ENCODE measurements at regions not wholly inside any gene's neighbourhood (a gene's known extent, or its start where the extent isn't known, plus 50 kb on each side); places are given as distances from the start of the nearest gene placed in this dataset.

DNA sequence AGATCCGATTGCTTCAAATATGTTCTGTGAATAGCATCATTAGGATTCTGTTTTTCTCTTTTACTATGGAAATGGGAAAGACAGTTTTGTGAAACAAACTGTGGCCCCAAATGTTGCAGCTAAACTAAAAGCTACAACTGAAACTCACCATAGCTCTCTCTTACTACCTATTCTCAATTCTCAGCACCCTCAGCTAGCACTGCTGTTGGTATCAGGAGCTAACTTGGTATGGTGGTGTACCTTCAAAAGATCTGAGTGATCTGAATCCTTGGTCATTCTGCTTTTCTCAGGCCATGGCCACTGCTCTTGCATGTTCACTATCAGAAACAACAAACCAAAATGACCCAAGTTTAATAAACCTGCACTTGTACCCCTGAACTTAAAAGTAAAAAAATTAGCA lies 1208.0 kb downstream of the SORCS1 start:
- no peak overlapping the region for H2BK120ac ChIP-seq (ENCODE audit: low read depth, low read length)
- no peaks in the 10 kb centered on the region for H3K79me1 ChIP-seq (ENCODE audit: low read depth in 1 of 2, low read length in 2 of 2)
- no peak overlapping the region for H3K56ac ChIP-seq (ENCODE audit: extremely low read depth, insufficient read depth, low read length)
- ChIA-PET CTCF (no interaction called here), POLR2A (ENCODE audit: unreplicated experiment) (no interaction called here)
- no peak overlapping the region for H3K18ac ChIP-seq (ENCODE audit: low read depth, low read length)
- intact Hi-C loops (cut with micrococcal nuclease) (no loop called here), dilution Hi-C loops (cut with HindIII; ENCODE audit: low sequenced_read_pairs, unreplicated experiment) (no loop called here), in situ Hi-C loops (cut with MboI; ENCODE audit: low sequenced_read_pairs) (no loop called here)
- H2BK15ac ChIP-seq (ENCODE audit: low read depth, low read length): no peak overlapping the region
- no peak overlapping the region for H2AK5ac ChIP-seq (ENCODE audit: low read depth, low read length)
- no peak for ATAC-seq (ENCODE audit: low read depth)
- no peak overlapping the region for H3K4me2 ChIP-seq (ENCODE audit: low read depth, low read length)
- no peak overlapping the region for H4K91ac ChIP-seq (ENCODE audit: insufficient read depth, low read depth, low read length)
- no peak overlapping the region for H3K4me3 ChIP-seq (ENCODE audit: insufficient read depth, low read depth, low read length)
- H2AK9ac ChIP-seq (replicated peaks; ENCODE audit: low read depth, low read length, poor library complexity): no peak overlapping the region
- TF ChIP-seq, protein P1, sequence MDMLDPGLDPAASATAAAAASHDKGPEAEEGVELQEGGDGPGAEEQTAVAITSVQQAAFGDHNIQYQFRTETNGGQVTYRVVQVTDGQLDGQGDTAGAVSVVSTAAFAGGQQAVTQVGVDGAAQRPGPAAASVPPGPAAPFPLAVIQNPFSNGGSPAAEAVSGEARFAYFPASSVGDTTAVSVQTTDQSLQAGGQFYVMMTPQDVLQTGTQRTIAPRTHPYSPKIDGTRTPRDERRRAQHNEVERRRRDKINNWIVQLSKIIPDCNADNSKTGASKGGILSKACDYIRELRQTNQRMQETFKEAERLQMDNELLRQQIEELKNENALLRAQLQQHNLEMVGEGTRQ (IDR thresholded peaks at IDR 0.05; ENCODE audit: low read depth, low read length): no peak
- no peak overlapping the region for H2BK5ac ChIP-seq (ENCODE audit: low read depth, low read length, poor library complexity, severe bottlenecking)
- H3K27me3 ChIP-seq (ENCODE audit: control insufficient read depth, insufficient read depth, low read length): no peaks in the 10 kb centered on the region
- no TSS peak for BruUV-seq (replicated peaks)
- no peak overlapping the region for H4K5ac ChIP-seq (ENCODE audit: low read depth, low read length)
- H4K20me1 ChIP-seq (ENCODE audit: insufficient read depth, low read length): no peaks in the 10 kb centered on the region
- no peak overlapping the region for H3K14ac ChIP-seq (replicated peaks; ENCODE audit: low read depth, low read length)
- no peak for DNase-seq
- no peak overlapping the region for H3K23ac ChIP-seq (ENCODE audit: low read depth, low read length)
- no peaks in the 10 kb centered on the region for H3K9me1 ChIP-seq (ENCODE audit: insufficient read depth, low read length)
- H3K9me3 ChIP-seq (ENCODE audit: control insufficient read depth, insufficient read depth, low read length): 0 out of 2 replicates have a peak, but pooled peaks cover 2% of the 10 kb centered on the region
- H3K27ac ChIP-seq (ENCODE audit: insufficient read depth, low read length): no peak overlapping the region
- no peak overlapping the region for H3K4ac ChIP-seq (ENCODE audit: low read depth, low read length)
- H4K8ac ChIP-seq (ENCODE audit: low read depth in 2 of 2, low read length in 2 of 2): no peak overlapping the region
- no CpG with 5 or more reads among the region's 1 CpG for WGBS, 2 experiments (ENCODE audit: extremely low coverage in 2 of 2, insufficient read length in 1 of 2)
- H3K36me3 ChIP-seq (ENCODE audit: control insufficient read depth, insufficient read depth, low read length): no peaks in the 10 kb centered on the region
- no peak overlapping the region for H2BK20ac ChIP-seq (ENCODE audit: low read depth, low read length)
- H2AFZ ChIP-seq (replicated peaks; ENCODE audit: low read length, poor library complexity): no peak overlapping the region
- no peak overlapping the region for H3K9ac ChIP-seq (ENCODE audit: low read depth, low read length)
- no peaks in the 10 kb centered on the region for H3K4me1 ChIP-seq (ENCODE audit: control insufficient read depth, insufficient read depth, low read length)
